GM12873 (cell line): ENCODE measurements at regions not wholly inside any gene's neighbourhood (a gene's known extent, or its start where the extent isn't known, plus 50 kb on each side); places are given as distances from the start of the nearest gene placed in this dataset.

Experiments used
- TF ChIP-seq, protein P1 (sequence below): IDR thresholded peaks from 2 replicates; pipeline ENCODE4 v1.5.1; 2012; ENCODE audit warnings: low read depth, mild to moderate bottlenecking, moderate library complexity, low read length, control low read depth; ENCODE audit not compliant: insufficient read depth; ENCODE audit errors: missing control alignments

DNA sequence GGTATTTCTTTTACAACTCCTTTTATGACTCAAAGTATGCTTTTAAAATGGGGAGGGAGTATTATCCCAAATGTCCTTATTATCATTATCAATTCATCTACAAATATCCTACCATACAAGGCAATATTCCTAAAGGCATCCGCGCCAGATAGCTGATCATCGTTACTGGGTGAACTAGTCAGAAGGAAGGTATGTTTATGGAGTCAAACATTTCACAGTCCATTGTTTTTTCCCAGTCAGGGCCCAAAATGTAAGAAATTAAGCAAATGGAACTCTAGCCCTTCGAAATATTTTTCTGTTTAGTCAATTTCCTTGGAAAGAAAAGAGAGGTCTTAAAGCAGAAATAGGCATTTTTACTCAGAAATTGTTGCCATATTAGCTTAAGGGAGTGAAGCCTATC lies 188.5 kb upstream of the CCNG1 start:
- TF ChIP-seq, protein P1, sequence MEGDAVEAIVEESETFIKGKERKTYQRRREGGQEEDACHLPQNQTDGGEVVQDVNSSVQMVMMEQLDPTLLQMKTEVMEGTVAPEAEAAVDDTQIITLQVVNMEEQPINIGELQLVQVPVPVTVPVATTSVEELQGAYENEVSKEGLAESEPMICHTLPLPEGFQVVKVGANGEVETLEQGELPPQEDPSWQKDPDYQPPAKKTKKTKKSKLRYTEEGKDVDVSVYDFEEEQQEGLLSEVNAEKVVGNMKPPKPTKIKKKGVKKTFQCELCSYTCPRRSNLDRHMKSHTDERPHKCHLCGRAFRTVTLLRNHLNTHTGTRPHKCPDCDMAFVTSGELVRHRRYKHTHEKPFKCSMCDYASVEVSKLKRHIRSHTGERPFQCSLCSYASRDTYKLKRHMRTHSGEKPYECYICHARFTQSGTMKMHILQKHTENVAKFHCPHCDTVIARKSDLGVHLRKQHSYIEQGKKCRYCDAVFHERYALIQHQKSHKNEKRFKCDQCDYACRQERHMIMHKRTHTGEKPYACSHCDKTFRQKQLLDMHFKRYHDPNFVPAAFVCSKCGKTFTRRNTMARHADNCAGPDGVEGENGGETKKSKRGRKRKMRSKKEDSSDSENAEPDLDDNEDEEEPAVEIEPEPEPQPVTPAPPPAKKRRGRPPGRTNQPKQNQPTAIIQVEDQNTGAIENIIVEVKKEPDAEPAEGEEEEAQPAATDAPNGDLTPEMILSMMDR, result no peak

DNA sequence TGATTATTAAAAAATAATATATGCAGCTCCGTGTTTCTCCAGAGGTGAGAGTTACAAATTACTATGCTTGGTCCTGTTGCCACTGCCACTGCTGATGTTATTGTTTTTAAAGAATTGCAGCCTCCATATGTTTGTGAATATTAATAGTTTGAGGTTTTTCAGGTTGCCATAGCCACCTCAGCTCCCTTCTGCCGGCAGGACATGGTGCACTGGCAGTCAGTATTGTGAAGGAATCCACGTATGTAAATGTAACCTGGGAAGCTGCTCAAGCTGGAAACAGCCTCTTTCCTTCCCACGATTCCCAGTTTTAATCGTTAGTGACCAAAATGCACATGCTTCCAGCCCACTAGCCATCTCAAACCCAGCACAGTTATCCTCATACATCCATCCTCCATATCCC lies 184.4 kb upstream of the CCNG1 start:
- TF ChIP-seq, protein P1, result no peak

DNA sequence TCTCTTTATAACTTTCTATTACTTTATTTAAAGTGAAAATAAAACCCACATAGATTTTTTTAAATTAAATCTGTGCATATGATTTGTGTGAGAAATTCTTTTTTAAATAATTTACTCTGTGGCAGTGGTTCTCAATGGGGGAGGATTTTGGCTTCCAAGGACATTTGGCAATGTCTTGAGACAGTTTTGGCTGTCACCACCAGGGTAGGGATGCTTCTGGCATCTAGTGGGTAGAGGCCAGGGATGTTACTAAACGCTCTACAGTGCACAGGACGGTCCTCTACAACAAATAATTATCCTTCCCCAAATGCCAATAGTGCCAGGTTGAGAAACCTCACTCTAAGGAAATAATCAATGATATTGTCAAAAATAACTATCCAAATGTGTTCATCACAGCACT lies 177.9 kb upstream of the CCNG1 start:
- TF ChIP-seq, protein P1, result no peak

DNA sequence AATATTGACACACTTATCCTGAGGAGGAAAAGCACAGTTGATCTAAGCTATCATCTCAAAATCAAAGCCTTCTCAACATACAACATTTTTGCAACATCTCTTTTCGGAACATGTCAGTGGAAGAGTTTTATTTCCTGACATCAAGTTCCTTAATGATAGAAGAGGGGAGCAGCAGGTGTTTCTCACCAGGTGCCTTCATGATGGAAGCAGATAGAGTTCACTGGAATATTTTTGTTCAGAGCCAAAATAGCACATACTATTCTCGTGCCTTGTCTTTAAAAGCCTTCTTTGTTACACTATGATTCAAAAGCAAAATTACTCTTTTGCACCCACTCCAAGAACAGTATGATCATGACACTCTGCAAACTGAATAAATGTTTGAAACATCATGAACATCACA lies 176.9 kb upstream of the CCNG1 start:
- TF ChIP-seq, protein P1, result no peak

- TF ChIP-seq, protein P1, result no peak
Observed at GRCh38 chr5:163260961-163261360, 176.4 kb upstream of the CCNG1 start.

DNA sequence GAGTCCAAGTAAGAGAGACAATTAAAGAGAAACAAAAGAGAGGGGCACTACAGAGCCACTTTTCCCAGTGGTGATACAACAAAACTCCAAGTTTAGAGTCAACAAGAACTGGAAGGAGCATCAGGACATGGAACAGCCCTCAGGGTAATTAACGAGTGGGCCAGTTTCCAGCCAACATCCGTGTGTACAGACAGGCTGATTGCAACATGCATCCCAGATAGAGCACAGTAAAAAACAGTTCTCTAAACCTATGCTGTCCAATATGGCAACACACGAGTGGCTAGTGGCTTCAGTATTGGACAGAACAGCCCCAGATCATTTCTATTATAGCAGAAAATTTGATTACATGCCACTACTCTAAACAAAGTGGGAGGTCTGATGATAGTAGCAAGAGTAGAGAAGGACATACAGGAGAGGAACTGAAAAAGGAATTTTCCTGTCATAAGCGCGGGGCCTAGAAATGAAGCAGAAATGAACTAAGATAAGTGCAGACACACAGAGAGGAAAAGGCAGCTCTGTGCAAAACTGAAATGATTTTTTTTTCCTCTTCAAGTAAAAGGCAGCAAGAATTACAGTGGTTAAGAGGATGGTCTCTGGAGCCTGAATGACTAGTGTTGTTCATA lies 175.6 kb upstream of the CCNG1 start:
- TF ChIP-seq, protein P1, result no peak

- TF ChIP-seq, protein P1, result no peak
Observed at GRCh38 chr5:163269624-163270023, 167.8 kb upstream of the CCNG1 start.
